BLaER1 (cell line): ENCODE measurements at regions not wholly inside any gene's neighbourhood (a gene's known extent, or its start where the extent isn't known, plus 50 kb on each side); places are given as distances from the start of the nearest gene placed in this dataset.
A peak's percentile ranks its signal among the peaks of the same experiment; 100 is the strongest.

Experiments used
- H3K27ac ChIP-seq: shearing (Covaris generic); formaldehyde crosslinking; 2 replicates; pipeline ENCODE4 v1.8.1; 2022
- H3K27me3 ChIP-seq: shearing (Covaris generic); formaldehyde crosslinking; 2 replicates; pipeline ENCODE4 v1.8.1; 2022
- H3K36me3 ChIP-seq: shearing (Covaris generic); formaldehyde crosslinking; 2 replicates; pipeline ENCODE4 v1.8.1; 2022
- H3K4me1 ChIP-seq: shearing (Covaris generic); formaldehyde crosslinking; 2 replicates; pipeline ENCODE4 v1.8.1; 2022
- H3K4me2 ChIP-seq: shearing (Covaris generic); formaldehyde crosslinking; 2 replicates; pipeline ENCODE4 v1.8.1; 2022
- H3K4me3 ChIP-seq: shearing (Covaris generic); formaldehyde crosslinking; 2 replicates; pipeline ENCODE4 v1.8.1; 2022
- H3K9ac ChIP-seq: shearing (Covaris generic); formaldehyde crosslinking; 2 replicates; pipeline ENCODE4 v1.8.1; 2022
- H3K9me3 ChIP-seq: shearing (Covaris generic); formaldehyde crosslinking; 2 replicates; pipeline ENCODE4 v1.8.1; 2022
- H4K20me1 ChIP-seq: shearing (Covaris generic); formaldehyde crosslinking; 2 replicates; pipeline ENCODE4 v1.8.1; 2022
- Cebpa-rat ChIP-seq: shearing (Covaris generic); IDR thresholded peaks from 2 replicates; pipeline ENCODE4 v1.8.1; 2022

- Histone ChIP-seq H3K27me3 (no peaks in the 10 kb centered on the region), H3K4me1 (peaks cover 34% of the 10 kb centered on the region), H3K4me2 (no peak overlapping the region; the same call in 1 of the 2 replicates), H3K9ac (no peak overlapping the region), H4K20me1 (no peaks in the 10 kb centered on the region), H3K36me3 (no peaks in the 10 kb centered on the region), H3K27ac (no peak overlapping the region), H3K9me3 (no peaks in the 10 kb centered on the region), H3K4me3 (no peak overlapping the region)
- no peak for TF ChIP-seq Cebpa-rat
Measured at GRCh38 chr9:91043056-91043810, 241.6 kb downstream of the SYK start.

GRCh38 chr9:91043811-91044175 is 242.2 kb downstream of the SYK start:
- peaks cover 28% of the 10 kb centered on the region for H3K4me1 ChIP-seq
- no peak overlapping the region for H3K27ac ChIP-seq
- H3K4me3 ChIP-seq = no peak overlapping the region
- no peaks in the 10 kb centered on the region for H3K9me3 ChIP-seq
- H3K27me3 ChIP-seq = no peaks in the 10 kb centered on the region
- TF ChIP-seq Cebpa-rat = no peak
- no peak overlapping the region for H3K9ac ChIP-seq
- no peaks in the 10 kb centered on the region for H4K20me1 ChIP-seq
- no peaks in the 10 kb centered on the region for H3K36me3 ChIP-seq
- H3K4me2 ChIP-seq = no peak overlapping the region; the same call in 1 of the 2 replicates

GRCh38 chr9:91044354-91044753 is 242.7 kb downstream of the SYK start:
- Histone ChIP-seq H3K27ac (no peak overlapping the region), H3K9me3 (no peaks in the 10 kb centered on the region), H3K4me3 (no peak overlapping the region), H3K36me3 (no peaks in the 10 kb centered on the region), H3K4me1 (peaks cover 23% of the 10 kb centered on the region), H3K9ac (no peak overlapping the region), H4K20me1 (no peaks in the 10 kb centered on the region), H3K27me3 (no peaks in the 10 kb centered on the region), H3K4me2 (no peak overlapping the region)
- no peak for TF ChIP-seq Cebpa-rat

GRCh38 chr9:91045041-91045440 is 243.4 kb downstream of the SYK start:
- no peak overlapping the region for H3K9ac ChIP-seq
- TF ChIP-seq Cebpa-rat = no peak
- H3K4me2 ChIP-seq = no peak overlapping the region
- no peaks in the 10 kb centered on the region for H3K27me3 ChIP-seq
- no peaks in the 10 kb centered on the region for H3K36me3 ChIP-seq
- H4K20me1 ChIP-seq = no peaks in the 10 kb centered on the region
- peaks cover 16% of the 10 kb centered on the region for H3K4me1 ChIP-seq
- no peaks in the 10 kb centered on the region for H3K9me3 ChIP-seq
- H3K27ac ChIP-seq = no peak overlapping the region
- no peak overlapping the region for H3K4me3 ChIP-seq

GRCh38 chr9:91047529-91047928 is 245.9 kb downstream of the SYK start:
- Histone ChIP-seq H3K4me2 (peak overlapping the region; percentile 18), H3K36me3 (no peaks in the 10 kb centered on the region), H3K4me1 (peaks cover 11% of the 10 kb centered on the region; the same call in 1 of the 2 replicates), H3K4me3 (no peak overlapping the region), H3K27me3 (no peaks in the 10 kb centered on the region), H3K9ac (no peak overlapping the region), H4K20me1 (no peaks in the 10 kb centered on the region), H3K27ac (no peak overlapping the region), H3K9me3 (no peaks in the 10 kb centered on the region)
- no peak for TF ChIP-seq Cebpa-rat

GRCh38 chr9:91047993-91048607 is 246.5 kb downstream of the SYK start:
- H4K20me1 ChIP-seq = no peaks in the 10 kb centered on the region
- no peaks in the 10 kb centered on the region for H3K36me3 ChIP-seq
- peak overlapping the region; percentile 18 for H3K4me2 ChIP-seq
- no peaks in the 10 kb centered on the region for H3K9me3 ChIP-seq
- H3K4me1 ChIP-seq = peaks cover 11% of the 10 kb centered on the region; the same call in 1 of the 2 replicates
- H3K4me3 ChIP-seq = no peak overlapping the region
- H3K9ac ChIP-seq = no peak overlapping the region
- H3K27me3 ChIP-seq = no peaks in the 10 kb centered on the region
- TF ChIP-seq Cebpa-rat = no peak
- no peak overlapping the region for H3K27ac ChIP-seq

GRCh38 chr9:91048749-91049148 is 247.1 kb downstream of the SYK start:
- no peaks in the 10 kb centered on the region for H3K9me3 ChIP-seq
- TF ChIP-seq Cebpa-rat = no peak
- H3K4me2 ChIP-seq = no peak overlapping the region
- H4K20me1 ChIP-seq = no peaks in the 10 kb centered on the region
- no peak overlapping the region for H3K27ac ChIP-seq
- H3K27me3 ChIP-seq = no peaks in the 10 kb centered on the region
- H3K4me3 ChIP-seq = no peak overlapping the region
- H3K4me1 ChIP-seq = peaks cover 5% of the 10 kb centered on the region; the same call in 1 of the 2 replicates
- no peak overlapping the region for H3K9ac ChIP-seq
- no peaks in the 10 kb centered on the region for H3K36me3 ChIP-seq

- Histone ChIP-seq H3K4me3 (no peak overlapping the region), H3K9me3 (no peaks in the 10 kb centered on the region), H3K27me3 (no peaks in the 10 kb centered on the region), H3K9ac (no peak overlapping the region), H3K27ac (no peak overlapping the region), H3K4me2 (no peak overlapping the region), H3K4me1 (no peaks in the 10 kb centered on the region), H4K20me1 (no peaks in the 10 kb centered on the region), H3K36me3 (no peaks in the 10 kb centered on the region)
- no peak for TF ChIP-seq Cebpa-rat
Measured at GRCh38 chr9:91053824-91054223, 252.2 kb downstream of the SYK start.

- no peaks in the 10 kb centered on the region for H3K36me3 ChIP-seq
- no peaks in the 10 kb centered on the region for H4K20me1 ChIP-seq
- no peak overlapping the region for H3K4me2 ChIP-seq
- H3K27me3 ChIP-seq = no peaks in the 10 kb centered on the region
- H3K9me3 ChIP-seq = no peaks in the 10 kb centered on the region
- TF ChIP-seq Cebpa-rat = no peak
- H3K27ac ChIP-seq = no peak overlapping the region
- H3K4me3 ChIP-seq = no peak overlapping the region
- no peak overlapping the region for H3K9ac ChIP-seq
- peaks cover 1% of the 10 kb centered on the region for H3K4me1 ChIP-seq
Measured at GRCh38 chr9:91055845-91056244, 254.2 kb downstream of the SYK start.

- H3K4me3 ChIP-seq = no peak overlapping the region
- H3K4me2 ChIP-seq = no peak overlapping the region
- no peak overlapping the region for H3K27ac ChIP-seq
- no peaks in the 10 kb centered on the region for H3K27me3 ChIP-seq
- no peaks in the 10 kb centered on the region for H4K20me1 ChIP-seq
- no peak overlapping the region for H3K9ac ChIP-seq
- H3K4me1 ChIP-seq = peaks cover 8% of the 10 kb centered on the region
- no peak for TF ChIP-seq Cebpa-rat
- H3K9me3 ChIP-seq = no peaks in the 10 kb centered on the region
- H3K36me3 ChIP-seq = no peaks in the 10 kb centered on the region
Measured at GRCh38 chr9:91056486-91056885, 254.9 kb downstream of the SYK start.
